ENCODE measurements at regions not wholly inside any gene's neighbourhood (a gene's known extent, or its start where the extent isn't known, plus 50 kb on each side); places are given as distances from the start of the nearest gene placed in this dataset.

GRCh38 chr6:2562721-2563451, 187.8 kb downstream of the MYLK4 start:
- DNase-seq (ENCODE audit: low read depth), result no peak

DNA sequence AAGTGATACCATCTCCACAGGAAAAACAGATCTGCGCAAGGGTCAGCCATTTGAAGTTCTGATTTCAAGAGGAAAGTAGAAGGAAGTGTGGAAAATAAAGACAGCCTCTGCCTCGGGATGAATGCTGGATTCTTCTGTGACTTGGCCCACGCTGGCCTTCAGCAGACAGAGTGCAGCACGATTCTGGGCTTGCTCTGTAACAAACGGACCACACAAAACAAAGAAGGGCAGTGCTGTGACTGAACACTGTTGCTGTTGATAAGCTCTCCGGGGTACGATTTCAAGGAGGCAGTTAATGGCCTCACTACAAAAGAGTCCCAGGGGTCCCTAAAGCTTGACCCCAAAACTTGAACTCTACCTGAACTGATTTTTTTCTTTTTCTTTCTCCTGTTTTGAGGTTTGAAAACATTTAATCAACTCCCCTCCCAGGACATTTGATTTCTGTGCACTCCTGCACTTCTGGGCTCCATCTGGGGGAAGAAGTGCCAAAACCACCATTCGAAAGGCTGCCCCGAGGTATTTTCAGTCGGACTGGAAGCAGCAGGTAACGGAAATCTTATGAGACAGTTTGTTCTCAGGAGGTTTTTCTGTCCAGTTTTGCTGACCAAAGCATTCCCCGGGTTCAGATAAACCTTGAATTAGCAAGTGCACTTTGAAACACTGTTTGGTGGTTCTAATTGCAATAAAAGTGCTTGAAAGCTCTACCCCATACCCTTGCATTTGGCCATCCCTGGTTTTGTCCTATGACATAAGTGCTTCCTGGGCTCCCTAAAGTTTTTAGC, 189.6 kb downstream of the MYLK4 start:
- no peak for DNase-seq (ENCODE audit: low read depth)

GRCh38 chr6:2560140-2560818, 190.4 kb downstream of the MYLK4 start:
- no peak for DNase-seq (ENCODE audit: low read depth)

DNA sequence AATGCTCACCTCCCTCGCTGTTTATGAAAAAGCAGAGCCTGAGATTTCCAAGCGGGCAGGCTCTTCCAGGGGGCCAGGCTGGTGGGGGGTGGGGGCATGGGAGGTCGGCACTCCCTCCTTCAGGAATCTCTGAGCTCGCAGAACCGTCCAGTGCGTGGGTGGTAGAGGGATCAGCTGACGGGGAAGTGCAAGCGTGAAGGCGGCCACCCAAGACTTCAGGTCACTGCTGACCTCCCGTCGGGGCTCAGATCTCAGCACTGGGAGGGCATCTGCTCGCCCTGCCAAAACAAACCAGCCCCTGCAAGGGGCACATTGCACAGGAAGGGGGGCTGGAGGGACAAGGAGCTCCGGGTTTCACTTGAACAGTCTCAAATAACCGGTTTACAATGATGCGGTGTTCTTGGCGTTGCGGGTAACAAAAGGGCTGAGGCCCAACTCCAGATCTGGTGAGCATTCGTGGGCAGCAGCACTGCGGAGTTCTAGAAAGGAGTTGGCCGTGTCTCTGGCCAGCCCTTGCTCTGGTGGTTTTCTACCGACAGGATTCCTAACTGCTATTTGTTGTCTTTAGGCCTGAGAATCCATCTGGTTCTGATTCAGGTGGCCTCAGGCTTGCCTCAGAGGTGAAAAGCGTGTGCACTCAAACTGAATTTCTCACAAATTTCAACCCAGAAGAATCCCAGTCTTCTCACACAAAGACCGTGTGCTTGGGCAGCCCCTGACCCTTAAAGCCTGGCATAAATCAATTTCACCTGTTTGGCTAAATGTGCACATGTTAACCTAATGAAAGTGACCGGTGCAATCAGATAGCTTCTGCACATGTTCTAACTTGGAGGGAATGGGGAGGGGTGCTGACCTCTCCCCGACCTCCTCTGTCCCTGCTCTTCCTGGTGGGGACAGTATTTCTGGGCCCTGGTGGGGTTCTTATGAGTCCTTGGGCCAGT, 191.6 kb downstream of the MYLK4 start:
- DNase-seq (ENCODE audit: low read depth), result no peak

- DNase-seq (ENCODE audit: low read depth), result no peak
These were observed 192.5 kb downstream of the MYLK4 start for GRCh38 chr6:2558098-2558680.

DNA sequence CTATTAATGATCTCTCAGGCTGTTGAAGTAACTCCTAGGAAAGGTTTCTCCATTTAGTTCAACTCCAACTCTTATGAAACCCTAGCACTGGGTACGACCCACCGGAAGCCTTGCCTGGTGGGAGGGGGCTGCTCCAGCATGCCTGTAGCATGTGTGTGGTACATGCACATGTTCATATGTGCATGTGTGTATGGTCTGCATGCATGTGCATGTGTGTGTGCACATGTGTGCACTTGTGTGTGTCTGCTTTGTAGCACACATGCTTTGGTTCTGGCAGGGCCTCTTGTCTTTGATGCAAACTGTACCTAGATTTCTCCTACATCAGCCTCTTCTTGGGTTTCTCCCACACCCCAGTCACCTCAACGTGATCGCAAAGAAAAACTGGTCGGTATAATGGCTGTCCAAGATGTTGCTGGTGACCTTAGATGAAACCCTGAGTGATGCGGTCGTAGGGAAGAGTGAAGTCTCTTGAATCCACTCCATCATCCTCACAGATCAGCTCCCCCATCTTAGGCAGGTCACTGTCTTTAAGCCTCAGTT, 193.5 kb downstream of the MYLK4 start:
- no peak for DNase-seq (ENCODE audit: low read depth)

GRCh38 chr6:2556761-2557160, 194.0 kb downstream of the MYLK4 start:
- DNase-seq (ENCODE audit: low read depth), result no peak

DNA sequence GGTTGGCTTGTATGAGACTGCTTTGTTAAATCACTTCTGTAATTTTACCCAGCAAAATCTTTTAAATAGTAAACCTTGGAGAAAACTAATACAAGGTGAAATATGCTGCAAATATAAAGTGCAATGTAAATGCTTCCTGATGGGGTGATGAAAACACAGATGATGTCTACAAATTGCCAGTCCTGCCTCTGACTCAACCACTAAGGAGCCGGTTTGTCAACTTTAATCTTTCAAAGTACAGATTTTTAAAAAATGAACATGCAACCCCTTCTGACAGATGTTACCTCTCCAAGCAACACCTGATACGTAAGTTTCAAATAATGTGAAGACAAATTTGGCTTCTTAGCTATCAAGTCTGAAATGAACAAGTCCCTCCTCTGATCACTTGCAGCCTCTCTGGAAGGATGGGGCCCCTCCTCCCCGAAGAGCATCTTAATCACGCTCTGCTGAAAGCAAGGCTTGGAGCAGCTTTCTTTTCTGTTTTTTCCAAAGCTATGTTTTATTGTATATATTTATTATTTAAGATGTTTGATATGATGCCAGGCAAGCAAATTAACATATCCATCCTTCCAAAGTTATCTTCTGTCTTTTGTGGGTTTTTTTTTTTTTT, 196.0 kb downstream of the MYLK4 start:
- no peak for DNase-seq (ENCODE audit: low read depth)

DNA sequence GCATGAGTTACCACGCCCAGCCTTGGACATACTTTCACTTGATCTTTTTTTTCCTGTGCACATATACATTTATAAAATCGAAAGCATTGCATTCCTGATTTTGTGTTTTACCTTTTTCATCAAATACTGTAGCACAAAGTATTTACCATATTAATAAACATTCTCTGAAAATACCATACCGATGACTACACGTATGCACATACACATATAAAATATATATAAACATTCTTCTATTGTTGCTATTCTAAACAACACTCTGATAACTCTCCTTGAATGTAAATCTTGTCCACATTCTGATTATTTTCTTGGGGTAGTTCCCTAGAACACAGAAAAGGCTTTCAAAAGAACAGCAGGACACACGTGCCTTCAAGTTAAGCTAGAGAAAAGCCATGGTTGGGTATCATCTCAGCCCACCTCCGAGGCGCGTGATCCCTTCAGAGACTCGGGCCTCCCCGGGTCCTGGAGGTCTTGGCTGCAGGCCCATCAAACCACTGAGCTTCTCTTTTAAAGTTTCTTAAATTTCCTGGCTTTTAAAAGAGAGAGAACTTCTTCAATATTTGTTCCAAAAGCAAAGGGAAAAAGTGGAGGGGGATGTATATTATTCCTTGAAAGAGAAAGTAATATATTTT, 198.1 kb downstream of the MYLK4 start:
- DNase-seq (ENCODE audit: low read depth), result no peak

- DNase-seq (ENCODE audit: low read depth), result no peak
These were observed 199.0 kb downstream of the MYLK4 start for GRCh38 chr6:2551705-2552104.

DNA sequence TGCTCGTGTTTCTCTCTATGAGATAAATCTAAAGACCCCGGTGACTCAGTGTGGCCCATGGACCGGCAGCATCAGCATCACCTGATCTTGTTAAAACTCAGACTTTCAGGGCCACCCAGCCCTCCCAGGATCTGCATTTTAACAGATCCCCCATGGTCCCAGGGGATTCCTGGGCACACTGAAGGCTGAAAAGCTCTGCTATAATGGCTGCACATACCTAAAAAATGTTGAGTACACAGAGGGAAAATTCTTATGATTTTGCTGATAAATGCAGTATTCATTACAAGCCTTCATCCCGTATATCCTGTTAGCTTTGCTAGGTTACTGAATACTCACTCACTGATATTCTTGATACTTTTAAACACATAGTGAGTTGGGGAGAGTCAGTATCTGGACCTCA, 200.5 kb downstream of the MYLK4 start:
- DNase-seq (ENCODE audit: low read depth), result no peak

DNA sequence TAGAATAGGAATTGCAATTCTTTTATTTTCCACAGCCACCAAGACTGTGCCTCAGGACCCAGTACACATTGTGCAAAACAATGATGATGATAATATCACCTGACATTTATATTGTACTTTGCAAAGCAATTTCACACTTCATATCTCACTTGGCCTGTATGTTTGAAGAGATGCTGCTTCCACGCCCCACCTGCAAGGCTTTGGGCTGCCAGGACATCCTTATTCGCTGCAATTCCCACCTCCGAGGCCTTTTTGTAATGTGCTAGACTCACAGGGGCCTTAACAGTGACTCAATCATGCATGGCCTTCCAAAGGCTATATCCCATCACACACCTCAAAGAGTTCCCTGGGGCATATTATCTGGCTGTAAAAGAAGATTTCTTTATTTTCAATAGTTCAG, 200.9 kb downstream of the MYLK4 start:
- DNase-seq (ENCODE audit: low read depth), result no peak

DNA sequence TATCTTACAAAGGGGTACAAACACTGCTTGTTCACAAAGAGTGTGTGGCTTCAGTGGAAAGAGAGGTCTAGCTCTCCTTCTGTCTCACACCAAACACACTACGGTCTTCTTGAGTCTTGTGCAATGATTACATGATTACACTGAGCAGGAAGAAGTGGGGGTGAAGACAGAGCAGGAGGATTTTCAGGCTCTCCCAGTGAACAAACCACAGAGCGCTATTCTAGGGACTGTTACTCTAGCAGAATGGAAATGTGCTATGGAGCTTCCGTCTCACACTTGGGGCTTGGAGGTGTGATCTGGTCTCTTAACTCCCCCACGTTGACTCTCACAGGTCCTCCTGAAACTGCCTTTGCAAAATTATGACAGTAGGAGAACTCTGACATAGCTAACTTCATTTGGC, 203.4 kb downstream of the MYLK4 start:
- DNase-seq (ENCODE audit: low read depth), result no peak

DNA sequence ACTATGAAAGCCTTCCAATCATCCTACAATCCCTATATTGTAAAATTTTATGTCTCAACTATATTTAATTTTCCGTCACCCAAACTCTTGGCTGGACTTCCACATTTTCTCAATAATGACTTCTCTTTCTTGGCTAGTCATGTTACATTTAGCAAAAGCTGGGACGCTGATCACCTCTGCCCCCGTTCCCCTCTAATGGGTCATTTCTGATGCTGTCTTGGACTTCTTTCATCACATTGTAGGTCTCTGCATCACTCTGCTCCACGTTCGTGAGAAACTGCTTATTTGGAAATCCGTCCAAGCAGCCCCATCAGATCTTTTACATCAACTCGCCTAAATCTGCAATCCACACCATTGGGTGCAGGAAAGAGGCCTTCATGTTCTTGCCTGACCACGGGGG, 203.8 kb downstream of the MYLK4 start:
- DNase-seq (ENCODE audit: low read depth), result no peak

- DNase-seq (ENCODE audit: low read depth), result no peak
These were observed 205.2 kb downstream of the MYLK4 start for GRCh38 chr6:2545383-2546038.

DNA sequence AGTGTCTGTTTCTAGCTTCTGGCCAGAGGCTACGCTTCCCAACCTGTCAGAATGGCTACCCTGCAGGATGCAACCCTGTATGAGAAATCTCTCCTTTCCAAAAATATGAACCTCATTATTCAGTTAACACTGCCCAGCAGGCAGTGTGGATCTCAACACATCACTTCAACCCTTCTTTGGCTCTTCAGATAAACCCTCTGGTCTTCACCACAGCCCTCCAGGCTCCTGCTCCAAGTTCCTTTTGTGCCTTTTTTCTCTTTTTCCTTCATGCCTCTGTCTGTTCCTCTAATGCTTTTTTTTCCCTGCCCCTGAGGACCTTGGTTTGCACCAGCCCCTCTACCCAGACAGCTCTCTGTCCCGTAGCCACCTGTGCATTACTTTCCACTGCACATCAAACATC, 207.4 kb downstream of the MYLK4 start:
- DNase-seq (ENCODE audit: low read depth), result no peak

DNA sequence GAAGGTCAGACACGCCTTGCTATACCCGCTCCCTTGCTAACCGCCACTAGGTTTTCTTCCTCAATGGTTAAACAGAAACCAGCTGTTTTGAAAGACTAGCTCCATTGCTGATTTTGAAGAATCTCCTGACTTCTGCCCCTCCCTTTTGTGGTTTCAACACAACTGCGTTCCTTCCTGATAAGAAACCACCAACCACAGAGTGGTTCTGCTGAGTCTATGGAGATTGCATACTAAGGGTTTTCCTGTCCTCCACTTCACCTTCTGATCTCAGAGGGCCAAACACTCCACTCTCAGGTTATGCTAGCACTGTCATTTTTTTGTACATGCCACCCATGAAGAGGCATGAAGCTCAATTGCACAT, 207.9 kb downstream of the MYLK4 start:
- DNase-seq (ENCODE audit: low read depth), result peak; percentile 10

- DNase-seq (ENCODE audit: low read depth), result no peak
These were observed 208.4 kb downstream of the MYLK4 start for GRCh38 chr6:2542101-2542857.

DNA sequence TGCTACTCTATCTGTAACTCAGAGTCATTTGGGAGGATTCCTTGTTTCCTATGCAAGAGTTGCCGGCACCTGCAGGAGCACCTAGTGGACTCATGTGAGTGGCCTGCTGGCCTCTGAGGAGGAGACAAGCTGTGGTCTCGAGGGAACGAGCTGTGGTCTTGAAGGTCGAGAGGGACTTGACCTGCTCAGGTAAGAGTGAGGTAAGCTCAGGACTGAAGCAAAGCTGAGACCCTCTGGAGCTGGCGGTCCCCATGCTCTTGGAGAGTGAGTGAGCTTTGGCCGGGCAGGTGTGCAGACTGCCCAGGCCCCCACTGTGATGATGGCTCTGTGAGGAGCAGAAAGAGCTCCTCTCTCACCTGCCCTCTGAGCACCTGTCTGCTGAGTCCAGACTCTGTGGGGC, 214.3 kb downstream of the MYLK4 start:
- no peak for DNase-seq (ENCODE audit: low read depth)
